ENCODE measurements at regions not wholly inside any gene's neighbourhood (a gene's known extent, or its start where the extent isn't known, plus 50 kb on each side); places are given as distances from the start of the nearest gene placed in this dataset.

GRCh38 chr17:77493901-77494663, 353.3 kb downstream of the SEC14L1 start:
- DNase-seq, result no peak

DNA sequence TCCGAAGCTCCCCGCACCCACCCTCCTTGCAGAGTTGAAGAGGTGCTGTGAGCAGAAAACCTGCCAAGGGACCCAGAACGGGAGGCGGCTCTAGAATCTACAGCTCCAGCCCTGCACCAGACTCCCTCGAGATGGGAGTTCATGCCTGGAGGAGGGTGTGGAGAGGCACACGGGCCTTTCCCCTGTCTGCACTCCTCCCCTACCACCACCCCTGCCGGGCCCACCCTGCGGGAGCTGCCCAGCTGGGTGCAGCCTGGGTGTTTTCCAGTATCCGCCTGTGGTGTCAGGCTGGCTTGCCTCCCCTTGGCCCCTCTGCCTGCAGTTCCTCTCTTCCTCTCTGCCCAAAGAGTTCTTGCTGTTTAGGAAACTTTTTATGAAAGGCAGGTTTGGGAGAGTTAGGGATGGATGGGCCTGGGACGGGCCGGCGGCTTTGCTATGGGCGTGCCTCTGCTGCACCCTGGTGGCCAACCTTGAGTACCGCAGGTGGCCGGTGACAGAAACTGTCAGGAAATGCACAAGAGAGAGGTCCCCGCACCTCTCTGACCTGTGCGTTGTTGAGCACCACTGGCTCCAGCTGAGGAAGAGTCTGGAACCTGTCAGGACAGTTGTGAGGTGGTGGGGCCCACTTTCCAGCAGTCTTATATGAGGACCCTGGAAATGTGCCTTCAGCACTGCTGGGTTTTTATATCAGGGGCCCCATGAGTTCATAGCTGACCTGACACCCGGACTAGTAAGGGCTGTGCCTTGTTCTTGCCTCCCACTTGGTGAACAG, 354.1 kb downstream of the SEC14L1 start:
- peak; percentile 23 for DNase-seq

GRCh38 chr17:77495575-77495974, 354.8 kb downstream of the SEC14L1 start:
- no peak for DNase-seq

DNA sequence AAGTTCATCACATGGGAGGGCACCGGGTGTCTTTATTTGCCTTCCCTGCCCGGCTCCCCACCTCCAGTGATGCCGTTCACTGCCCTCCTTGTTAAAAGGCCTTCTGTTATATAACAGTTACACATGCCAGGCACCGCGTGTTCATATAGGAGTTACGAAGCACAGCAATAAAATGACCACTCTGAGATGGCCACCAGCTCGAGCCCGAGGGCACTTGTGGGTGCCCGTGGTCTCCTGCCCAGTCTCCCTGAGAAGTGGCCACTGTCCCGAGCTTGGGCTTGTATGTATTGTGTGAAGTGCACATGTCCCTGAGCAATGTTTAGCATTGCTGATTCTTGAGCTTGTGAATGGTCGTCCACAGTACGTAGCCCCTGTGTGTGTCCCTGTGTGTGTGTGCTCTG, 355.6 kb downstream of the SEC14L1 start:
- DNase-seq, result no peak

DNA sequence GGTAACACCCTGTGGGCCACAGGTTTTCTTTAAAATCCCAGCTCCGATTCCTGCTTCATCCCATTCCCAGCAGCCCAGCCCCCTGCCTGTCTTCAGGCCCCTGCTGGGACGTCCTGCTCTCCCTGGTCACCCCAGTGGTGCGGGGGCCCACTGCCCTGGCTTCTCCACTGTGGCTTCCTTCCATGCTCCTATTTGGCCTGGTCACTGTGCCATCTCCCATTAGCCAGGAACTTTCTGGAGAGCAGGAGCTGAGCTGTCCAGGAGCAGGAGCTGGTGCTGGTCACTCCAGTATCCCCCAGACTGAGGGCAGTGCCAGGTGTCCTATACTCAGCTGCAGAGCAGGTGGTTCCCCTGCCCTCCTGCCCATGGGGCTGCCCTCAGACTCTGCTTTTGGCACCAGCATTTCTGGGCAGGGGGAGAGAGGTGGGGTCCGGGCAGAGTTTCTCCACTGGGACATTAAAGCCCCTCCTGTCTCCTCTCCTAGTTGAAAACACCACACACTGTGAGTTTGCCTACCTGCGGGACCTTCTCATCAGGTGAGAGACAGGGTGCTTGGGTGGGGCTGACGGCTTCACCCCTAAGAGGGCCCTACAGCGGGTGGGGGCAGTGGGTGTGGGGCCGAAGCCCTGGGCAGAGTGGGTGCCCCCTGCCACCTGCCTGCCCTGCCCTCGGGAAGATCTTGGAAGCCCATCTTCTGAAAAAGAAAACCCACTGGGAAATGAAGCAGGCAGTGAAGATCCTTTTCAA, 356.2 kb downstream of the SEC14L1 start:
- DNase-seq, result no peak

DNA sequence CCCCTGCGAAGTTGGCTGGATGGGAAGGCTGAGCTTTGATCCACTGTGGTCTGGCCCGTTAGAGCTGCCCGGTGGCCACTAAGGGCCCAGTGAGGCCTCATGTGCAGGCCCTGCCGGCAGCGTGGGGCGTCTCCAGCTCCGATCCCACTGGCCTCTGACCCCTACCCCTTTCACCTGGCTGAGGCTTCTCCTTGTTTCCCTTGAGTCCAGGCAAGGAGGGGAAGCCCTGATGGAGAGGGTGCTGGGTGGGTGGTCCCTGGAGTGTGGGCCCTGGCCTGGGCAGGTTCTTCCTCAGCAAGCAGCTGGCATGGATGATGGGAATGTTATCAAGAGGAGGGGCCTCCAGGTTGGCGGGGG, 356.8 kb downstream of the SEC14L1 start:
- DNase-seq, result no peak

GRCh38 chr17:77498091-77498741, 357.4 kb downstream of the SEC14L1 start:
- no peak for DNase-seq

DNA sequence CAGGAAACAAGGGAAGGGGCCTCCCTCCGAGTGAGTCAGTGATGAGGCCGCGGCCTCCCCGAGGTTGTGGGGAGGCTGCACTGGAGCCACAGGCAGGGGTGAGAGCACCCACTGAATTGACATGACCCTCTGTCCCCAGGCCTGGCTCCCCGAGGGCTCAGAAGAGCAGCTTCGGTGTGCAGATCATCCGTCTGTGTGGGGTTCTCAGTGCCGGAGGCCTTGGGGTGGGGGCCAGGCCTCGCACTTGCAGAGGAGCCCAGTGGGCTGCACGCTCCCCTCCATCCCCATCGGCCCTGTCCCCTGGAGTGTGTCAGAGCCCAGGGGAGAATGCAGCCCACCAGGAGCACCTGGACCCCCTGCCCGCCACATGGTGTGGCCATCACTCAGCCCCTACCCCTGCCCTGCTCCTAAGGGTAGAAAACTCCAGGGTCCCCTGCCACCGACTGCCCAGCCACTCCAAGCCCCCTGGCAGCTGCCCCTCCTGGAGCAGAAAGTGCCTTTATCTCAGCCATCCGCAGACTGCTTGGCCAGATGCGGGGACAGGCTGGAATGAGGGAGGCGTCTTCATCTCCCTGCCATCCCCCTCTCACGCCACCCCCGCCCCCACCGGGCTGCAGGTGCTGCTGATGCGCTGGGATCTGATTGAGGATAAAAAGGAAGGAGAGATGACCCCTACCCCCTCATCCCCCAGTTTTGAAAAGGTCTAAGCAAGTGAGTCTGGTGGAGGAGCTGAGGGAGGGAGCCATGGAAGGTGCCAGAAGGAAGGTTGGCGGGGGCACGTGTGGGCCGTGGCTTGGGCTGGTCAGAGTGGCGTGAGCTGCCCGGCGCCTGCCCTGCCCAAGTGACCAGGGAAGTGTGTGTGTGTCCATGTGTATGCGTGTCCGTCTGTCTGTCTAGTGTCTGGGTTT, 358.3 kb downstream of the SEC14L1 start:
- no peak for DNase-seq

DNA sequence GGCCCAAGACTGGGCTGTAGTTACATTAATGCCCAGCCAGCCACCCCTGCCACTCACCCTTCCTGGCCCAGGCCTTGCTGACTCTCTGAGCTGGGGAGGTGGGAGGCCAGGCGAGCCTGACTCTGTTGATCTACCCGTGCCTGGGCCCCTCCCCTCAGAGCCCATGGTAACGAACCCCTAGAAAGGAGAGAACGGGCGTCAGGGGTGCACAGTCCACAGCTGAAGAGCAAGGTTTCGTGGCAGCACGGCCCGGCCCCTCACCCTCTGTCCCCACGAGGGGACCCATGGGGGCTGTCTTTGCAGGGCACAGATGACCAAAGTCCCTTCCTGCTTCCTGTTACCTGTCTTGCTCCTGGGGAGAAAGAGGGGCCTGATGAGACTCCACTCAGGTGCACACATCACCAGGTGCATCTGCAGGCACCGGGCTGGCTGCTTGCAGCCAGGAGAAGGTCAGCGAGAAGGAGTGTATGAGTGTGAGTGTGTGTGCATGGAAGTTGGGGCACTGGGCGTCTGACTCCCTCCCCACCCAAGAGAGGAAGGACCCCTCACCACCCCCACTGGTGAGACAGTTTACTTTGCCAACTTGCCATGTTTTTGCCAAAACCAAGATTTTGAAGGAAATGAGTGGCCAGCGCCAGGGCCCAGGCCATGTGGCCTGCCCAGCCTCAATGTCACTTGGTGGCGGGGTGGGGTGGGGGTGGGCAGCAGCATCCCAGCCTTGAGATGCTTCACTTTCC, 359.1 kb downstream of the SEC14L1 start:
- DNase-seq, result no peak

DNA sequence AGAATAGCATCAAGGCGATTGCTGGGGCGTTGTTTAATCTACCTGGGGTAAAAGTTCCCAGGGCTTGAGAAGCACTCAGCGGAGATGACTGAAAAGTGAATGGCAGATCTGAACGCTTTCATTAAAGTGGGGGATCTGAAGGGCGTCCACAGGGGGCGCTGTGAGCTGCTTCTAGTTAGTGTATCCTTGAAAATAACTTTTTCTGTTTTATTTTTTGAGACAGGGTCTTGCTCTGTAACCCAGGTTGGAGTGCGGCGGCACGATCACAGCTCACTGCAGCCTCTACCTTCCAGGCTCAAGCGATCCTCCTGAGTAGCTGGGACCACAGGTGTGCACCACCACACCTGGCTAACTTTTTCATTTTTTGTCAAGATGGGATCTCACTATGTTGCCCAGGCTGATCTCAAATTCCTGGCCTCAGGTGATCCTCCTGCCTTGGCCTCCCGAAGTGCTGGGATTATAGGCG, 360.4 kb downstream of the SEC14L1 start:
- no peak for DNase-seq

- DNase-seq, result no peak
Measured at GRCh38 chr17:77501751-77502625, 361.2 kb downstream of the SEC14L1 start.

- DNase-seq, result no peak
Measured at GRCh38 chr17:77502626-77503292, 362.0 kb downstream of the SEC14L1 start.

- no peak for DNase-seq
Measured at GRCh38 chr17:77503293-77503655, 362.5 kb downstream of the SEC14L1 start.

DNA sequence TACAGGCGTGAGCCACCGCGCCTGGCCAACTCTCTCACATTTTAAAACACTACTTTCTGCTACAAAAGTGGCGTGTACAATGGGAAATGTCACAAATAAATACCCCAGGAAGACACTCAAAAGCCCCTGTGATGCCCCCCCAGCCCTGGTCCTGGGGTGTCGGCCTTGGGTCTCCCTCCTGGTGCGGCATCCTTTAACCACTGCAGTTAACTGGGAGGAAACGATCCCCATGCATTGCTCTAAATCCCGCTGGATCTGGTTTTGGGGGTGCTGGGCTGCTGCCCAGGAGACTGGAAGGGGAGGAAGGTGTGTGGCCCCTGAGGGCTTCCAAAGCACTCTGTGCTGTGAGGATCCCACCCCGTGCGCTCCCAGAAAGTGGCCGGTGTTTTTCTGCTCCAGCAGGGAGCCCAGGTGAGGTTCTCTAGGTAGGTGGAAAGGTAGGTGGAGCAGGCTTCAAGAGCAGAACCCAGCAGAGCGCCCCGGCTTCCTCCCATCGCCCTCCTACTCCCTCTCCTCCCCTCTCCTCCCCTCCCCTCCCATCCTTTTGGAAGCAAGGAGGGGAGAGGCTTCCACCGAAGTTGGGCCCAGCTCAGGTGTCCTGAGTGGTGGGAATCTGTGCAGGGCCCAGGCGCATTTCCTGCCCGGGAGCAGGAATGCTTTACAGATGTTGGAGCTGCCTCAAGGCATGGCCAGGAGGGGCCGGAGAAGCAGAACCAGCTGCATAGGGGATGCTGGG, 363.3 kb downstream of the SEC14L1 start:
- DNase-seq, result no peak

GRCh38 chr17:77504652-77505155, 363.9 kb downstream of the SEC14L1 start:
- no peak for DNase-seq

DNA sequence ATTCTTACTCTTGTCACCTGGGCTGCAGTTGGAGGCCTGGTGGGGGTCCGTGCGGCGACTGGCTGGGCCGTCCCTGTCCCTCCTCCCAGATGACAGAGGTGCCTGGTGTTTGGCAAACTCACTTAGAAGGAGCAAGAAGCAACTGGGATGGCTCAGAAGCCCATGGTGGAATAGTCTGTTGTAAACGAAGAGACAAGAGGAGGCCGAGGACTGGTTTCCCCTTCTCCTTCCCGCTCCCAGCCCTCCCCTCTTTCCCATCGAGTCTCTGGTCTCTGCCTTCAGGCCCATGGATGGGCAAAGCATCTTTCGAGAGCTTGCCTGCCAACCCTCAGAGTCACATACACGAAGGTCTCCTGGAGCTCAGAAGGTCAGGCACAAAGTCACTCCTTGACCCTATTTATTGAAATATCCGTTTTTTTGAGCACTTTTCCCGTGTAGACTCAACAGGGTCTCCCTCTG, 364.4 kb downstream of the SEC14L1 start:
- no peak for DNase-seq

DNA sequence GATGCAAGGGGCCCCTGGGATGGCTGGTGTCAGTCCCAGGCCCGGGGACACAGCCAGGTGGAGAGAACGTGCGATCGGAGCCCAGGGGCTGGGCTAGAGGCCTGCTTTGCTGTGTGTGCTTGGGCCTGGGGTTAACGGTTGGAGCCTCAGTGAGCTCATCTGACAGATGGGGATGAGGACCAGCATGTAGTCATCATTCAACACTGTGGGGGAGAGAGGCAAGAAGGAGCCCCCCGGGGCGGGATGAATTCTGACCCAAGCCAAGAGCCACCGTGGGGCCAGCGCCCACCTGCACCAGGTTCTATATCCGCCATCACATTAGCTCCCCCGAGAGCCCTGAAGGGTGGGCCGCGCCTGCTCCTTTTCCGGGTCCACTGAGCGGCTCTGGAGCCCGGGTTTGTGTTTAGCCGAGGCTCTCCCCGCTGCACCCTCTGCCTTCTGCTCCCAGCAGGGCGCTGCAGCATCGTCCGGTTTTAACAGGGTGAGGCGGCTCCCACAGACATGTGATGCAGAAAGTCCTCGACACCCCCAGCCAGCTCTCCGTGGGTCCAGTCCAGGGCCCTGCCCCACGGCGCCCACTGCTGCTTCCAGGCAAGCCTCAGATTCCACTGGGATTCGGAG, 365.7 kb downstream of the SEC14L1 start:
- no peak for DNase-seq

All from NCI-H526 treated with DMSO at 0.1 percent for 48 hours (cell line).